SJCRH30 (cell line): ENCODE measurements at regions not wholly inside any gene's neighbourhood (a gene's known extent, or its start where the extent isn't known, plus 50 kb on each side); places are given as distances from the start of the nearest gene placed in this dataset.

ENCODE experiments used
- DNase-seq, 2 experiments: peaks; one replicate each; pipeline ENCODE4 v3.0.0-alpha.2; 2015 to 2020
- H3K27ac ChIP-seq: fragments of 250-450 bp; sonication (Bioruptor Pico); 2 replicates; pipeline ENCODE4 v1.5.1; 2020; ENCODE audit warnings: mild to moderate bottlenecking, moderate library complexity
- H3K27me3 ChIP-seq: fragments of 250-450 bp; sonication (Bioruptor Pico); 2 replicates; pipeline ENCODE4 v1.5.1; 2020; ENCODE audit warnings: mild to moderate bottlenecking, moderate library complexity
- H3K36me3 ChIP-seq: fragments of 250-450 bp; sonication (Bioruptor Pico); 2 replicates; pipeline ENCODE4 v1.5.1; 2020; ENCODE audit warnings: mild to moderate bottlenecking, moderate library complexity
- H3K4me1 ChIP-seq: fragments of 250-450 bp; sonication (Bioruptor Pico); 2 replicates; pipeline ENCODE4 v1.5.1; 2020; ENCODE audit warnings: mild to moderate bottlenecking, moderate library complexity
- H3K4me3 ChIP-seq: fragments of 250-450 bp; sonication (Bioruptor Pico); 2 replicates; pipeline ENCODE4 v1.5.1; 2020; ENCODE audit warnings: mild to moderate bottlenecking, moderate library complexity
- H3K9me3 ChIP-seq: fragments of 250-450 bp; sonication (Bioruptor Pico); replicated peaks from 2 replicates; pipeline ENCODE4 v1.5.1; 2020; ENCODE audit warnings: mild to moderate bottlenecking, moderate library complexity

GRCh38 chr5:34538026-34538672 is 118.0 kb upstream of the RAI14 start:
- Histone ChIP-seq H3K27ac (no peak overlapping the region), H3K9me3 (no peaks in the 10 kb centered on the region), H3K4me3 (no peak overlapping the region), H3K4me1 (peaks cover 19% of the 10 kb centered on the region), H3K36me3 (no peaks in the 10 kb centered on the region), H3K27me3 (no peaks in the 10 kb centered on the region)
- DNase-seq = peak; percentile 29 to 61

GRCh38 chr5:34539183-34539582 is 116.9 kb upstream of the RAI14 start:
- no peak overlapping the region for H3K4me3 ChIP-seq
- DNase-seq = no peak
- no peak overlapping the region for H3K27ac ChIP-seq
- peaks cover 9% of the 10 kb centered on the region for H3K4me1 ChIP-seq
- no peaks in the 10 kb centered on the region for H3K36me3 ChIP-seq
- H3K9me3 ChIP-seq = peaks cover under 1% of the 10 kb centered on the region
- H3K27me3 ChIP-seq = no peaks in the 10 kb centered on the region

- peaks cover 13% of the 10 kb centered on the region for H3K9me3 ChIP-seq
- no peak for DNase-seq
- H3K4me3 ChIP-seq = no peak overlapping the region
- H3K27me3 ChIP-seq = no peaks in the 10 kb centered on the region
- H3K27ac ChIP-seq = no peak overlapping the region
- no peaks in the 10 kb centered on the region for H3K4me1 ChIP-seq
- H3K36me3 ChIP-seq = no peaks in the 10 kb centered on the region
Observed at GRCh38 chr5:34541067-34541466, 115.1 kb upstream of the RAI14 start.

GRCh38 chr5:34542818-34543217 is 113.3 kb upstream of the RAI14 start:
- DNase-seq = no peak
- no peaks in the 10 kb centered on the region for H3K4me1 ChIP-seq
- H3K4me3 ChIP-seq = no peak overlapping the region
- no peak overlapping the region for H3K27ac ChIP-seq
- no peaks in the 10 kb centered on the region for H3K27me3 ChIP-seq
- peaks cover 14% of the 10 kb centered on the region for H3K9me3 ChIP-seq
- H3K36me3 ChIP-seq = no peaks in the 10 kb centered on the region

GRCh38 chr5:34543687-34544086 is 112.4 kb upstream of the RAI14 start:
- H3K36me3 ChIP-seq = no peaks in the 10 kb centered on the region
- peaks cover 14% of the 10 kb centered on the region for H3K9me3 ChIP-seq
- no peaks in the 10 kb centered on the region for H3K4me1 ChIP-seq
- no peak for DNase-seq
- no peaks in the 10 kb centered on the region for H3K27me3 ChIP-seq
- H3K27ac ChIP-seq = no peak overlapping the region
- no peak overlapping the region for H3K4me3 ChIP-seq

GRCh38 chr5:34544403-34544802 is 111.7 kb upstream of the RAI14 start:
- Histone ChIP-seq H3K4me3 (no peak overlapping the region), H3K27ac (no peak overlapping the region), H3K4me1 (no peaks in the 10 kb centered on the region), H3K27me3 (no peaks in the 10 kb centered on the region), H3K9me3 (peaks cover 14% of the 10 kb centered on the region), H3K36me3 (no peaks in the 10 kb centered on the region)
- no peak for DNase-seq

- Histone ChIP-seq H3K36me3 (no peaks in the 10 kb centered on the region), H3K4me1 (no peaks in the 10 kb centered on the region), H3K27ac (no peak overlapping the region), H3K27me3 (no peaks in the 10 kb centered on the region), H3K9me3 (peaks cover 14% of the 10 kb centered on the region), H3K4me3 (no peak overlapping the region)
- DNase-seq = no peak
Observed at GRCh38 chr5:34545164-34545563, 111.0 kb upstream of the RAI14 start.

GRCh38 chr5:34545626-34546025 is 110.5 kb upstream of the RAI14 start:
- H3K36me3 ChIP-seq = no peaks in the 10 kb centered on the region
- H3K27ac ChIP-seq = no peak overlapping the region
- no peaks in the 10 kb centered on the region for H3K27me3 ChIP-seq
- no peaks in the 10 kb centered on the region for H3K4me1 ChIP-seq
- H3K9me3 ChIP-seq = peaks cover 14% of the 10 kb centered on the region
- DNase-seq = no peak
- H3K4me3 ChIP-seq = no peak overlapping the region

- Histone ChIP-seq H3K36me3 (no peaks in the 10 kb centered on the region), H3K4me1 (peaks cover 6% of the 10 kb centered on the region), H3K4me3 (no peak overlapping the region), H3K9me3 (peaks cover 14% of the 10 kb centered on the region), H3K27ac (no peak overlapping the region), H3K27me3 (no peaks in the 10 kb centered on the region)
- no peak for DNase-seq
Observed at GRCh38 chr5:34547300-34548085, 108.6 kb upstream of the RAI14 start.

- Histone ChIP-seq H3K27me3 (no peaks in the 10 kb centered on the region), H3K36me3 (no peaks in the 10 kb centered on the region), H3K9me3 (peaks cover 14% of the 10 kb centered on the region), H3K4me3 (no peak overlapping the region), H3K4me1 (peaks cover 7% of the 10 kb centered on the region), H3K27ac (no peak overlapping the region)
- no peak for DNase-seq
Observed at GRCh38 chr5:34548086-34548403, 108.1 kb upstream of the RAI14 start.

- peaks cover 3% of the 10 kb centered on the region; the same call in 1 of the 2 replicates for H3K9me3 ChIP-seq
- H3K4me3 ChIP-seq = no peak overlapping the region
- H3K27ac ChIP-seq = no peak overlapping the region
- no peak for DNase-seq
- H3K27me3 ChIP-seq = no peaks in the 10 kb centered on the region
- H3K36me3 ChIP-seq = no peaks in the 10 kb centered on the region
- peaks cover 16% of the 10 kb centered on the region for H3K4me1 ChIP-seq
Observed at GRCh38 chr5:34550247-34550646, 105.9 kb upstream of the RAI14 start.

GRCh38 chr5:34550964-34551363 is 105.2 kb upstream of the RAI14 start:
- Histone ChIP-seq H3K27ac (no peak overlapping the region), H3K27me3 (no peaks in the 10 kb centered on the region), H3K9me3 (peaks cover 2% of the 10 kb centered on the region; the same call in 1 of the 2 replicates), H3K4me1 (peaks cover 23% of the 10 kb centered on the region), H3K36me3 (no peaks in the 10 kb centered on the region), H3K4me3 (no peak overlapping the region)
- DNase-seq = no peak

- H3K4me1 ChIP-seq = peaks cover 28% of the 10 kb centered on the region
- no peak for DNase-seq
- H3K36me3 ChIP-seq = no peaks in the 10 kb centered on the region
- H3K9me3 ChIP-seq = peaks cover 3% of the 10 kb centered on the region; the same call in 1 of the 2 replicates
- H3K27ac ChIP-seq = no peak overlapping the region
- H3K4me3 ChIP-seq = no peak overlapping the region
- no peaks in the 10 kb centered on the region for H3K27me3 ChIP-seq
Observed at GRCh38 chr5:34551911-34552433, 104.2 kb upstream of the RAI14 start.

GRCh38 chr5:34552686-34553085 is 103.4 kb upstream of the RAI14 start:
- Histone ChIP-seq H3K27me3 (no peaks in the 10 kb centered on the region), H3K27ac (no peak overlapping the region)

GRCh38 chr5:34553581-34553980 is 102.5 kb upstream of the RAI14 start:
- Histone ChIP-seq H3K4me3 (no peak overlapping the region), H3K4me1 (peaks cover 28% of the 10 kb centered on the region), H3K27me3 (no peaks in the 10 kb centered on the region), H3K36me3 (no peaks in the 10 kb centered on the region), H3K27ac (no peak overlapping the region), H3K9me3 (0 out of 2 replicates have a peak, but pooled peaks cover 3% of the 10 kb centered on the region)
- no peak for DNase-seq

More at GRCh38 chr5:34552686-34553085, 103.4 kb upstream of the RAI14 start:
- no peak for DNase-seq
- H3K4me3 ChIP-seq = no peak overlapping the region
- peaks cover 28% of the 10 kb centered on the region for H3K4me1 ChIP-seq
- H3K9me3 ChIP-seq = 0 out of 2 replicates have a peak, but pooled peaks cover 3% of the 10 kb centered on the region
- no peaks in the 10 kb centered on the region for H3K36me3 ChIP-seq
